AG10803 (cell line): ENCODE measurements at regions not wholly inside any gene's neighbourhood (a gene's known extent, or its start where the extent isn't known, plus 50 kb on each side); places are given as distances from the start of the nearest gene placed in this dataset.
"Not testable (repeated sequence)": the region's sequence is repeated elsewhere in the genome, so short reads cannot be mapped to it uniquely, and the experiment has no call there.

ENCODE experiments used
- DNase-seq: peaks from one replicate; pipeline ENCODE4 v3.0.0; 2010; ENCODE audit warnings: low read depth
- H3K4me3 ChIP-seq: 2 replicates; pipeline ENCODE4 v1.5.1; 2011; ENCODE audit warnings: mild to moderate bottlenecking, low read length, control low read depth
- CTCF ChIP-seq: conservative IDR thresholded peaks from 2 replicates; pipeline ENCODE4 v1.5.1; 2011; ENCODE audit warnings: mild to moderate bottlenecking, low read length, control low read depth, inconsistent platforms

GRCh38 chr12:56872366-56872765, 61.8 kb downstream of the SDR9C7 start:
- no peak for DNase-seq
- TF ChIP-seq CTCF = no peak
- H3K4me3 ChIP-seq = no peak overlapping the region

GRCh38 chr12:56867216-56867615, 67.0 kb downstream of the SDR9C7 start:
- no peak for TF ChIP-seq CTCF
- no peak overlapping the region for H3K4me3 ChIP-seq
- no peak for DNase-seq

DNA sequence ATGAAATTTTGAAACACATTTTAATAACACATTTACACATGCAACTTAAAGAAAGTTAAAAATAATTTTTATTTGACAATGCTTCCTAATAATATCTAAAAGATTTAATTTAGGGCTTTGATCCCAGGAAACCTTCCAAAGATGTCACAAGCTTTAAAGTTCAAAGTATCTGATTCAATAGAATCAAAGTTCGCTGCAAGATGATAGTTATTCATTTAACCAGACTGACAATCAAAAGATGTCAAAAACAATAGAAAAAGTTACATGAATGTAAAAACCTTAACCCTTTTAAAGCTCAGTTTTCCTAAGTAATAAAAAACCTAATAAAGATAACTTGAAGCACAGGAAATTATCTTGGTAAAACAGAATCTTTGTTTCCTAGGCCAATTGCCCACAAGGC, 67.7 kb downstream of the SDR9C7 start:
- DNase-seq = no peak
- no peak overlapping the region for H3K4me3 ChIP-seq
- TF ChIP-seq CTCF = no peak

- no peak for DNase-seq
- no peak overlapping the region for H3K4me3 ChIP-seq
- TF ChIP-seq CTCF = no peak
These were observed 69.9 kb downstream of the SDR9C7 start for GRCh38 chr12:56864318-56864717.

- no peak for TF ChIP-seq CTCF
- no peak overlapping the region for H3K4me3 ChIP-seq
- DNase-seq = no peak
These were observed 70.4 kb downstream of the SDR9C7 start for GRCh38 chr12:56863789-56864188.

DNA sequence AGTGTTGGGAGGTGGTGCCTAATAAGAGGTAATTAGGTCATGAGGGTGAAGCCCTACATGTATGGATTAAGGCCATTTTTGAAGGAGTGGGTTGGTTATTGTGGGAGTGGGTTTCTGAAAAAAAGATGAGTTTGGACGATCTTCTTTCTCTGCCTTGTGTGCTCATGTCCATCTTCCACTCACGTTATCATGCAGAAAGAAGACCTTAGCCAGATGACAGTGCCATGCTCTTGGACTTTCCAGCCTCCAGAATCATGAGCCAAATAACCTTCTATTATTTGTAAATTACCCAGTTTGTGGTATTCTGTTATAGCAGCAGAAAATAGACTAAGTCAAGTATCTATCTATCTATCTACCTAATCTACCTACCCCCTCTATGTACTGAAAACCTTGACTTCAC, 71.9 kb downstream of the SDR9C7 start:
- no peak overlapping the region for H3K4me3 ChIP-seq
- DNase-seq = no peak
- no peak for TF ChIP-seq CTCF

DNA sequence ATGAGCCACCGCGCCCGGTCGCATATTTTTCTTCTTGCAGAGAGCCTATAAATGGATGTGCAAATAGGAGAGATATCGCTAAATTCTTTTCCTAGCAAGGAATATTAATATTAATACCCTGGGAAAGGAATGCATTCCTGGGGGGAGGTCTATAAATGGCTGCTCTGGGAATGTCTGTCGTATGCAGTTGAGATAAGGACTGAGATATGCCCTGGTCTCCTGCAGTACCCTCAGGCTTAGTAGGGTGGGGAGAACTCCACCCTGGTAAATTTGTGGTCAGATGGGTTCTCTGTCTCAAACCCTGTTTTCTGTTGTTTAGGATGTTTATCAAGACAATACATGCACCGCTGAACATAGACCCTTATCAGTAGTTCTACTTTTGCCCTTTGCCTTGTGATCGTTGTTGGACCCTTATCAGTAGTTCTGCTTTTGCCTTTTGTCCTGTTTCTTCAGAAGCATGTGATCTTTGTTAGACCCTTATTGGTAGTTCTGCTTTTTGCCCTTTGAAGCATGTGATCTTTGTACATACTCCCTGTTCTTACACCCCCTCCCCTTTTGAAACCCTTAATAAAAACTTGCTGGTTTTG, 80.7 kb downstream of the SDR9C7 start:
- not testable (repeated sequence) for H3K4me3 ChIP-seq, DNase-seq

GRCh38 chr12:56851462-56851861, 82.7 kb downstream of the SDR9C7 start:
- no peak for DNase-seq
- no peak for TF ChIP-seq CTCF

More at GRCh38 chr12:56851462-56851861, 82.7 kb downstream of the SDR9C7 start:
- no peak overlapping the region for H3K4me3 ChIP-seq
